ENCODE measurements at regions not wholly inside any gene's neighbourhood (a gene's known extent, or its start where the extent isn't known, plus 50 kb on each side); places are given as distances from the start of the nearest gene placed in this dataset.

DNA sequence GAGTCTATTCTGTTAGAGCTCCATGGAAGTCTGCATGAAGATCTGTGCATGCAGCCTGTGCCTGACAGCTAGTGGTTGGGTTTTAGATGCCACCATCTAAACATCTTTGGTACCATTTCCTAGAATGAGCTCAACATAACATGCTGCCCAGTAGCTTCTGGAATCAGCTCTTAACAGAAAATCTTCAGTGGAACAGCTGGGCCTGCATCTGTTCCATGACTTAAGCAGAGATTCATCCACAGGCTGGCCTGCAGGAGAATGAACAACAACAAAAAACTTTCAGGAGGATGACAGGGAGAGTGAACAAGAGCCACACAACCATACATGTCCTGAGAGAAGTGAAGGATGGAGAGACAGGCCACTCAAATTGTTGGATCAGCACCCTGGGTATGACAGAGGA is 316.6 kb downstream of the RDH14 start:
- no peak for DNase-seq

DNA sequence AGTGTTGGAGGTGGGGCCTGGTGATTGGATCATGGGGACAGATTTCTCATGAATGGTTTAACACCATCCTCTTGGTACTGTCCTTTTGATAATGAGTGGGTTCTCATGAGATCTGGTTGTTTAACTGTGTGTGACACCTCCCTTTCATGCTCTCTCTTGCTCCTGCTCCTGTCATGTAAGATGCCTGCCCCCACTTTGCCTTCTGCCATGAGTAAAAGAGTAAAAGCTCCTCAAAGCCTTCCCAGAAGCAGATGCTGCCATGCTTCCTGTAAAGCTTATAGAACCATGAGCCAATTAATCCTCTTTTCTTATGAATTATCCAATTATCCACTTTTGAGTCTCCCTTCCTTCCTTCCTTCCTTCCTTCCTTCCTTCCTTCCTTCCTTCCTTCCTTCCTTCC is 317.7 kb downstream of the RDH14 start:
- no peak for DNase-seq

DNA sequence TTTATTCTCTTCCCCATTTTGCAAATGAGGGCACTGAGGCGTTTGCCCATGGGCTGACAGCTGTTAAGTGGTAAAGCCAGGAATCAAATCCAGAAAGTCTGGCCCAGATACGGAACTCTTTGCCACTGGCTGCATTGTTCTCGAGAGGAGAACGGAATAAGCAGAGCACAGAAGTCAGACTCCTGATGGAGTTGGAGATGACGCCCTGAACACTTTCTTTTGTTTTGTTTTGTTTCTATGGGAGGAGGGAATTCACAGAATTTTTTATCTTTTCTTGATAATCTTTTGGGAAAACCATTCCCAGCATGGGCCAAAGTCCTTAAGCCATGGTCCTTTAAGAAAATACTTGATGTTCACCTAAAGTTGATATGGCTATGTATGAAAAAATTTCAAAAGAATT is 322.2 kb downstream of the RDH14 start:
- no peak for DNase-seq

GRCh38 chr2:18237298-18237697 is 323.2 kb downstream of the RDH14 start:
- no peak for DNase-seq

DNA sequence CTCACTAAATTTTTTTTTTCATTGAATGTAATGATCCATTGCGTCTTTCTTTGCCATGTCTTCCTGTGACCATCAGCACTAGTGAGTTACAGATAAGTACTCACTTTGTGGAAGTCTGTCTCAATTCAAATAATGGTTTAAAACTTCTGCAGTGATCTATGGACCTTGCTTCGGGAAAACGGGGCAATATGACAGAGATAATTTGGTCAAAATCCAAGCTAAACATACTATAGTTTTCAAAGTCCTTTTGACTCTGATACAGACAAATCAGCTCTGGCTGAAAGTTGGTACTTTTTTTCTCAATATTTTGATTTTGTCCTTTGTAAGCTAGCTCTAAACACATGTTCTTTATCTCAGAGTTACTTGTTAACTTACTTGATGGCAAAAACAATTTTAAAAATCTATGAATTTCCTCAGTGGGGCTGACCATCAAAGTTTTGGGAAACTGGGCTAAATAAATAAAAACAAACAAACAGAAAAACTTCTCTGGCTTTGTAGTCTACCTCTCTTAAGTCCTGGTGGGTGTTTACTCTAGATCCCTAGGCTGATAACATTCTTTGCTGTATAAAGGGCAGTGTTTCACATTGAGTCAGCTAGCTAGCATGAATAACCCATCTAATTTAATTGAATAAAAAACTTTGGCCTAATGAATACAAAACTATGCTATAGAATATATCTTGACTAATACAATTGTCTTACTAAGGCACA is 327.6 kb downstream of the RDH14 start:
- DNase-seq, result no peak

DNA sequence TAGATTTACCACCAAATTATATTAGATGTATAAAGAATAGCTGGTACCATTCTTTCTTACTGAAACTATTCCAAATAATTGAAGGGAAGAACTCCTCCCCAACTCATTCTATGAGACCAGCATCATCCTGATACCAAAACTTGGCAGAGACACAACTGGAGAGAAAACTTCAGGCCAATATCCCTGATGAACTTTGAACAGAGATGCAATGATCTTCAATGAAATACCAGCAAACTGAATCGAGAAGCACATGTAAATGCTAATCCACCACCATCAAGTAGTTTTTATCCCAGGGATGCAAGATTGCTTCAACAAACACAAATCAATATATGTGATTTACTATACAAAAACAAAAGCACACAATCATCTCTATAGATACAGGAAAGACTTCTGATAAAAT is 329.8 kb downstream of the RDH14 start:
- DNase-seq, result no peak

- no peak for DNase-seq
Measured at GRCh38 chr2:18219676-18220075, 340.8 kb downstream of the RDH14 start.

DNA sequence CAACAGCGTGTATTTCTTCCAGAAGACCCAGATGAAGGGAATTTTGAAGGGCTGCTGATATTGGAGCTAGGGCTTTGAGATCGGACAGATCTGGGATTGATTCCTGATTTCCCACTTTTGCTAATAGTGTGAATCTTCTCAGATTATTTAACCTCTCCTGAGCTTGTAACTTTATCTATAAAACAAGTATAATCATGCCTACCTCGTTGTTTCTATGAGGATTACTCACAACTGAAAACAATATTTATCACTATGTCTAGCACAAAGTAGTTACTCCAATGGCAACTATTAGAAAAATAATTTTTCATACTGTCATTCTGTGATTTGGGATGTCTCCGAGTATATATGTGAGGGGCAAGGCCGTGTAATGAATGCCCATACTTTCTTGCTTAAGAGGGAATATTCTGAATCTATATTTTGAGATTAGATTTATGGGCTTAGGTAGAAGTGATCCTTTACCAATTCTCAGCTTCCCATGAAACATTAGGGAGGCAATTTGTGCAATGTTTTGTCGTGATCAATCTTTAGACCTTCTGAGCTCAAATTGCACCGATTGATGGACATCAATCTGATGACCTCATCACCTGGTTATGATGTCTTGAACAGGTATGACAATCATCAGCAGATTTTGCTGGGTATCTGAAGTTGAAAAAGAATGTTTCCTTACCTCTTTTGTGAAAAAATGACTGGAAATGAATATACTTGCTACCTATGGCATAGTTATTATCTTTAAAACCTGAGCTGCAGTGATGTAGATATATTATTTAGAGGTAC is 339.9 kb downstream of the KCNS3 start:
- no peak for DNase-seq

GRCh38 chr2:18214936-18215335 is 336.5 kb downstream of the KCNS3 start:
- no peak for DNase-seq

DNA sequence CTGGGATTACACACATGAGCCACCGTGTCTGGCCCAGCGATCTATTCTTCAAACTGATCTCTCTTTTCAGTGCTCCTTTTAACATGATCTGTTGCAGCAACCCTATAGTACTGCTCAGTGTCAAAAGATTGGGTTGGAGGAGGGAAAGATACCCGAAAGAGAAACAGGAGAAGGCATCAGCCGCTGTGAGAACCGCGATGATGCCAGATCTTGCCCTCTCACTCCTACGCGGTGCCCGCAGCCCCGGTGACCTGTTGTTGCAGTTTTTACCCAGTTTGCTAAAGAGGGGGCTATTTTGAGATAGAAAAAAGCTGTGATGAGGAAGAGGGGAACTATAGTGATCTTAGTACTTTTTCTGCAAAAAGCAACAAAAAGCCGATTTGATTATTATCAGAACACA is 335.5 kb downstream of the KCNS3 start:
- no peak for DNase-seq

GRCh38 chr2:18209934-18210639 is 331.6 kb downstream of the KCNS3 start:
- no peak for DNase-seq

GRCh38 chr2:18208956-18209355 is 330.5 kb downstream of the KCNS3 start:
- no peak for DNase-seq

GRCh38 chr2:18200771-18201170 is 322.3 kb downstream of the KCNS3 start:
- no peak for DNase-seq

DNA sequence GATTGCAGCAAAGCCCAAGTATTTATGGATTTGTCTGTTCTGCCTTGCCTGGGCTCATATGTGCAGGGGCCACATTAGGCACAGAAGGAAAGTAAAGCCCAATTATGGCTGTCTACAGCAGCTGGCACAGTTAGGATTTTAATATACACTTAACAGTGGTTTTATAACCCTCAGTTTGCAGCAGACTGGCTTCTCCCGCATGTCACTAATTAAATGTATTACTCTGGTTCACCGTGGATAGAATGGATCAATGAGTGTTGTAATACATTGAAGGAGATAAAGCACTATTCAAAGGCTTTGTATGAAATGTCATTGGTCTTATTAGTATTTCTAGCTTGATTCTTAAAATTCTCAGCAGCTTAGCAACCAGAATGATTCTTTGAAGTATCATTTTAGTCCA is 320.2 kb downstream of the KCNS3 start:
- DNase-seq, result no peak

DNA sequence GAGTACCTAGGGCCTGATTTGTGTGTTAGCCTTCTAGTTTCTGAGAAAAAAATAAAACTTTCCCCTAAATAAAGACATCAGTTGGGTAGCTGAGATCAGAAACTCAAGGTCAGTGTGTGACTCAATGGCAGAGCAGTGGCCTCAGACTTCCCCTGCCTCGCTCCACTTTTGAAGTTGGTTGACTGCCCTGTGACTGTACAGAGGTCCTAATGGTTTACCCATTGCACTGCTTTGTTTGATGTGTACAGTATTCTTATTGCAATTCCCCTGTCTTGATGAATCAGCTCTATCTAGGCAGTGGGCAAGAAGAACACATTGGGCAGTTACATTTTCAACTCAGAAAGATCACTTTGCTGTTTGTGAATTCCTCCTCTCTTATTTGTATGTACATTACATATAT is 315.7 kb downstream of the KCNS3 start:
- DNase-seq, result no peak

GRCh38 chr2:18186816-18187613 is 308.5 kb downstream of the KCNS3 start:
- DNase-seq, result no peak

GRCh38 chr2:18182861-18183260 is 304.4 kb downstream of the KCNS3 start:
- DNase-seq, result no peak

- DNase-seq, result no peak
Measured at GRCh38 chr2:18180912-18181311, 302.4 kb downstream of the KCNS3 start.

GRCh38 chr2:18180031-18180610 is 301.7 kb downstream of the KCNS3 start:
- no peak for DNase-seq

DNA sequence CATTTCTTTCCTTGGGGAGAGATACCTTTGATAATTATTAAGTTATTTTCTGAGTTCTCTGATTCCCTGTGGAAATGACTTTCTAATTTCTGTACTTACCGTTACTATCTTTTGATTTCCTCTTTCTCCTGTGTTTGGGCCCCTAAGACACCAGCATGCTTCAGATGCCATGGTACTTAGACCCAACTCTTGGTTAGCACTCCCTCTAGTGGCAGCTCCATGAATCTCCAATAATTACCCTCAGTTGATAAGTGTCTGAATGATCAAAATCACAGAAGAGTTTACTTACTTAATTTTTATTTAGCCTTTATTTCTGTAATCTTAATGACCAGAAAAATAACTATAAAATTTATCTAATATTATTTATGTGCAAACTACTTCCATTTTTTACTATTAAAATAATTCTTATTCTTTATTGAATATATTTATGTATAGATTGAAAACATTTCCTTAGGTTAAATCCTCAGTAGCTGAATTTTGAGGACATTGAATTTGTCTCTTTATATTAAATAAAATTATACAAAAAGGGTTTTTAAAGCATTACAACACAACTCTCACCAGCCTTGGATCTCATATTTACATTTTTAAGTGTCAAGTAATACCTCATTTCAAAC is 300.4 kb downstream of the KCNS3 start:
- no peak for DNase-seq

DNA sequence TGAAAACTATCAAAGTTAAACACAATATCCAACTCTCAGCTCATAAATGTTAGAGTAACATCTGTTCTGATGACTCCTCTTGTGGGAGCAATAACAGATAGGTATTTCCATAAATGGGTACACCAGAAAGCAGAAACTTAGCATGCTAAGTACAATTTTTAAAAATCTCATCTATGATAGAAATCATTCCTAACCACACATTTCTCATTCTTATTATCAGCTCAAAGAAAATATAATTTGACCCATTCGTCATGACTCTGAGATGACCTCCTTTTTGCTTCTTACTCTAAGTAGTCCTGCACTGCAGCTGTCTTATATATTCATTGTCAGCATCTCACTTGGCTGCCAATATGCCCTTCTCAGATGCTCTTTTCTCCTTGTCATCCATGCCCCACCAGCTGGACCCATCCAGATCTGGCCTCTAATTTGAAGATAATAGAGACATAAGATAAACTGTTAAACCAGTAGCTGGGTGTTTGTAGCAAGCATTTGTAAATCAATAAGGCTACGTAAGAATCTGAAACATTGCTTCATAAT is 298.3 kb downstream of the KCNS3 start:
- no peak for DNase-seq

GRCh38 chr2:18172607-18173006 is 294.1 kb downstream of the KCNS3 start:
- no peak for DNase-seq
